ENCODE measurements at regions not wholly inside any gene's neighbourhood (a gene's known extent, or its start where the extent isn't known, plus 50 kb on each side); places are given as distances from the start of the nearest gene placed in this dataset.

DNA sequence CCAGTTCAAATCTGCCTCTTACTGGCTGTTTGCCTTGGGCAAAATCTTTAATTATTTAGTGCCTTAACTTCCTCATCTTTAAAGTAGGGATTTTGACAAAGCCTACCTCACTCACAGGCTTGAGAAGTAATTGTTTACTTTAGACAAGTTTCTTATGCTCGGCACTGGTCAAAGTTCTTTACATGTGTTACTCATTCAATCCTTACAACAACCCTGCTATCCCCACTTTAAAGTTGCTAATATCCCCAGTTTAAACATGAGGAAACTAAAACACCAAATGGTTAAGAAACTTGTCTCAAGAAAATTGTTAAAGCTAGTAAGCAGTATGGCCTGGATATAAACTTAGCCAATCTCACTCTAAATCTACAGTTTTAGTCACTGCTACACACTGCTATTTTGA lies 204.0 kb upstream of the AVPR1A start:
- TF ChIP-seq POLR2A (IDR thresholded peaks at IDR 0.05), result no peak
- no peak for TF ChIP-seq POLR2AphosphoS5 (IDR thresholded peaks at IDR 0.05)

All from prostate gland (tissue), 1 donor.